ENCODE measurements at regions not wholly inside any gene's neighbourhood (a gene's known extent, or its start where the extent isn't known, plus 50 kb on each side); places are given as distances from the start of the nearest gene placed in this dataset.
"Not testable (repeated sequence)": the region's sequence is repeated elsewhere in the genome, so short reads cannot be mapped to it uniquely, and the experiment has no call there.

DNA sequence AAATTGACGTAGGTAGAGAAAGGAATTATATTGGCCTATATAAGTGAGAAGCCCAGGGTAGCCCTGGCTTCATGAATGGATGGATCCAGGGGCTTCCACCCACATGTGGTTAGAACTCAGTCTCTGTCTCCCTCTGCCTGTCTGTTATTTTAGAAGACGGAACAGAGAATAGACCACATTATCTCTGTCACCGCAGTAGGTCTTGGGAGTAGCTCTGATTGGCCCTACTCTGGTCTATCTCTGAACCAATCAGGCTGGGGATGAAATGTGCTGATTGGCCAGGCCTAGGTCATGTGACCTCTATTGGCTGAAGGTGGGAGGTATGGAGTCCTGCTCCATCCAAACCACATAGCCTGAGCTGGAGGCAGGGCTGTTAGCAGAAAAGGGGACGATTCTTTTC lies 143.0 kb upstream of the PRR23C start:
- H3K9ac ChIP-seq (ENCODE audit: low read length) = no peak overlapping the region
- H2AFZ ChIP-seq (ENCODE audit: insufficient read depth, low read length, poor library complexity) = no peak overlapping the region
- H4K8ac ChIP-seq (ENCODE audit: low read depth, low read length) = no peak overlapping the region
- no peaks in the 10 kb centered on the region for H3K36me3 ChIP-seq (ENCODE audit: control insufficient read depth in 1 of 2, insufficient read depth in 2 of 2, low read length in 2 of 2)
- H3K79me2 ChIP-seq (ENCODE audit: control insufficient read depth, insufficient read depth, low read length, poor library complexity) = no peaks in the 10 kb centered on the region
- no peak overlapping the region for H4K91ac ChIP-seq (ENCODE audit: low read depth, low read length)
- H3K4me1 ChIP-seq (ENCODE audit: control insufficient read depth in 1 of 2, insufficient read depth in 2 of 2, low read length in 2 of 2) = peaks cover 0 to 6% of the 10 kb centered on the region in 2 experiments
- H2AK5ac ChIP-seq (ENCODE audit: low read length) = no peak overlapping the region
- no peaks in the 10 kb centered on the region for H3K27me3 ChIP-seq (ENCODE audit: insufficient read depth, low read length)
- no CpG with 5 or more reads among the region's 4 CpGs for WGBS (ENCODE audit: extremely low coverage, insufficient coverage, insufficient read length)
- H4K12ac ChIP-seq (ENCODE audit: low read depth, low read length) = no peak overlapping the region
- H3K14ac ChIP-seq (ENCODE audit: low read length) = no peak overlapping the region
- no peak overlapping the region for H3K4me2 ChIP-seq (ENCODE audit: low read length)
- no peak overlapping the region for H2BK12ac ChIP-seq (ENCODE audit: low read length)
- no peak overlapping the region for H3K4me3 ChIP-seq (ENCODE audit: low read depth, low read length)
- H3K18ac ChIP-seq (ENCODE audit: low read length) = no peak overlapping the region
- H3K23ac ChIP-seq (ENCODE audit: low read length) = no peak overlapping the region
- H3K4ac ChIP-seq (ENCODE audit: low read depth, low read length) = no peak overlapping the region
- H2BK5ac ChIP-seq (ENCODE audit: low read depth, low read length, poor library complexity) = no peak overlapping the region
- H2BK120ac ChIP-seq (ENCODE audit: insufficient read depth, low read length, poor library complexity) = no peak overlapping the region
- H3K79me1 ChIP-seq (ENCODE audit: low read length) = no peaks in the 10 kb centered on the region
- H3K27ac ChIP-seq (ENCODE audit: low read depth, low read length) = no peak overlapping the region
- no peak for DNase-seq
- no peaks in the 10 kb centered on the region for H3K9me3 ChIP-seq (ENCODE audit: insufficient read depth, low read depth, low read length)

DNA sequence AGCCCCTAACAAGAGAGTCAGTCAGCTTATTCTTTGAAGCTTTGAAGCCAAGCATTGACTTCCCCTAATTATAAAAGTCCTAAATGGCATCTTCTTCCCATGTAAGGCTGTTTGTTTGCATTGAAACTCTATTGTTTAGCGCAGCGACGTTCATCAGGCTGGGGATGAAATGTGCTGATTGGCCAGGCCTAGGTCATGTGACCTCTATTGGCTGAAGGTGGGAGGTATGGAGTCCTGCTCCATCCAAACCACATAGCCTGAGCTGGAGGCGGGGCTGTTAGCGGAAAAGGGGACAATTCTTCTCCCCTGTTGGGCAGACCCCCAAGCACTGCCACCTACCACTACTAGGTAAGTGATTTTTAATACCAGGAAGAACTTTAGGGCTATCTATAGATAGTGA lies 145.3 kb upstream of the PRR23C start:
- Histone ChIP-seq H2BK5ac (ENCODE audit: low read depth, low read length, poor library complexity) (no peak overlapping the region), H3K4me1 (ENCODE audit: control insufficient read depth in 1 of 2, insufficient read depth in 2 of 2, low read length in 2 of 2) (peaks cover 0 to 6% of the 10 kb centered on the region in 2 experiments), H3K14ac (ENCODE audit: low read length) (no peak overlapping the region), H3K4me2 (ENCODE audit: low read length) (no peak overlapping the region), H2BK120ac (ENCODE audit: insufficient read depth, low read length, poor library complexity) (no peak overlapping the region), H4K12ac (ENCODE audit: low read depth, low read length) (no peak overlapping the region), H3K18ac (ENCODE audit: low read length) (no peak overlapping the region), H3K4ac (ENCODE audit: low read depth, low read length) (no peak overlapping the region), H3K79me1 (ENCODE audit: low read length) (no peaks in the 10 kb centered on the region), H3K79me2 (ENCODE audit: control insufficient read depth, insufficient read depth, low read length, poor library complexity) (no peaks in the 10 kb centered on the region), H4K8ac (ENCODE audit: low read depth, low read length) (no peak overlapping the region), H4K91ac (ENCODE audit: low read depth, low read length) (no peak overlapping the region), H3K36me3 (ENCODE audit: control insufficient read depth in 1 of 2, insufficient read depth in 2 of 2, low read length in 2 of 2) (no peaks in the 10 kb centered on the region), H3K4me3 (ENCODE audit: low read depth, low read length) (no peak overlapping the region), H2BK12ac (ENCODE audit: low read length) (no peak overlapping the region), H3K27ac (ENCODE audit: low read depth, low read length) (no peak overlapping the region), H2AFZ (ENCODE audit: insufficient read depth, low read length, poor library complexity) (no peak overlapping the region), H3K23ac (ENCODE audit: low read length) (no peak overlapping the region), H3K9me3 (ENCODE audit: insufficient read depth, low read depth, low read length) (no peaks in the 10 kb centered on the region), H3K27me3 (ENCODE audit: insufficient read depth, low read length) (no peaks in the 10 kb centered on the region), H3K9ac (ENCODE audit: low read length) (no peak overlapping the region), H2AK5ac (ENCODE audit: low read length) (no peak overlapping the region)
- DNase-seq = no peak
- WGBS (ENCODE audit: extremely low coverage, insufficient coverage, insufficient read length) = no CpG with 5 or more reads among the region's 5 CpGs

DNA sequence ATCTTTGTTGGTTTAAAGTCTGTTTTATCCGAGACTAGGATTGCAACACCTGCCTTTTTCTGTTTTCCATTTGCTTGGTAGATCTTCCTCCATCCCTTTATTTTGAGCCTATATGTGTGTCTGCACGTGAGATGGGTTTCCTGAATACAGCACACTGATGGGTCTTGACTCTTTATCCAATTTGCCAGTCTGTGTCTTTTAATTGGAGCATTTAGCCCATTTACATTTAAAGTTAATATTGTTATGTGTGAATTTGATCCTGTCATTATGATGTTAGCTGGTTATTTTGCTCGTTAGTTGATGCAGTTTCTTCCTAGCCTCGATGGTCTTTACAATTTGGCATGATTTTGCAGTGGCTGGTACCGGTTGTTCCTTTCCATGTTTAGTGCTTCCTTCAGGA lies 149.4 kb upstream of the MRPS22 start:
- H2BK5ac ChIP-seq (ENCODE audit: low read depth, low read length, poor library complexity); H3K14ac ChIP-seq (ENCODE audit: low read length); H2AK5ac ChIP-seq (ENCODE audit: low read length); H3K27ac ChIP-seq (ENCODE audit: low read depth, low read length); DNase-seq; H4K12ac ChIP-seq (ENCODE audit: low read depth, low read length); H3K18ac ChIP-seq (ENCODE audit: low read length); H4K91ac ChIP-seq (ENCODE audit: low read depth, low read length); H3K9ac ChIP-seq (ENCODE audit: low read length); H3K9me3 ChIP-seq (ENCODE audit: insufficient read depth, low read depth, low read length); H3K36me3 ChIP-seq (ENCODE audit: control insufficient read depth in 1 of 2, insufficient read depth in 2 of 2, low read length in 2 of 2); H3K23ac ChIP-seq (ENCODE audit: low read length); H3K4me1 ChIP-seq (ENCODE audit: control insufficient read depth in 1 of 2, insufficient read depth in 2 of 2, low read length in 2 of 2); H3K79me2 ChIP-seq (ENCODE audit: control insufficient read depth, insufficient read depth, low read length, poor library complexity); H2BK12ac ChIP-seq (ENCODE audit: low read length); H3K27me3 ChIP-seq (ENCODE audit: insufficient read depth, low read length); H2AFZ ChIP-seq (ENCODE audit: insufficient read depth, low read length, poor library complexity); H3K4me2 ChIP-seq (ENCODE audit: low read length); H4K8ac ChIP-seq (ENCODE audit: low read depth, low read length); H3K79me1 ChIP-seq (ENCODE audit: low read length); H3K4ac ChIP-seq (ENCODE audit: low read depth, low read length); H3K4me3 ChIP-seq (ENCODE audit: low read depth, low read length); H2BK120ac ChIP-seq (ENCODE audit: insufficient read depth, low read length, poor library complexity): not testable (repeated sequence)
- WGBS (ENCODE audit: extremely low coverage, insufficient coverage, insufficient read length) = no CpG with 5 or more reads among the region's 5 CpGs

DNA sequence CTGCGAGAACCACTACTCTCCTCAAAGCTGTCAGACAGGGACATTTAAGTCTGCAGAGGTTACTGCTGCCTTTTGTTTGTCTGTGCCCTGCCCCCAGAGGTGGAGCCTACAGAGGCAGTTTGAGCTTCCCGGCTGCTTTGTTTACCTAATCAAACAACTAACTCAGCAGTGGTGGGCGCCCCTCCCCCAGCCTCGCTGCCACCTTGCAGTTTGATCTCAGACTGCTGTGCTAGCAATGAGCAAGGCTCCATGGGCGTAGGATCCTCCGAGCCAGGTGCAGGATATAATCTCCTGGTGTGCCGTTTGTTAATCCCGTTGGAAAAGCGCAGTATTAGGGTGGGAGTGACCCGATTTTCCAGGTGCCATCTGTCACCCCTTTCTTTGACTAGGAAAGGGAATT lies 147.7 kb upstream of the MRPS22 start:
- H2BK5ac ChIP-seq (ENCODE audit: low read depth, low read length, poor library complexity); H3K4me2 ChIP-seq (ENCODE audit: low read length); H3K9ac ChIP-seq (ENCODE audit: low read length); H3K23ac ChIP-seq (ENCODE audit: low read length); H4K91ac ChIP-seq (ENCODE audit: low read depth, low read length); H4K12ac ChIP-seq (ENCODE audit: low read depth, low read length); H3K27me3 ChIP-seq (ENCODE audit: insufficient read depth, low read length); H3K18ac ChIP-seq (ENCODE audit: low read length); H3K36me3 ChIP-seq (ENCODE audit: control insufficient read depth in 1 of 2, insufficient read depth in 2 of 2, low read length in 2 of 2); H3K4ac ChIP-seq (ENCODE audit: low read depth, low read length); H3K14ac ChIP-seq (ENCODE audit: low read length); H3K79me1 ChIP-seq (ENCODE audit: low read length); H3K4me3 ChIP-seq (ENCODE audit: low read depth, low read length); H3K27ac ChIP-seq (ENCODE audit: low read depth, low read length); H2BK12ac ChIP-seq (ENCODE audit: low read length); H4K8ac ChIP-seq (ENCODE audit: low read depth, low read length); H2AFZ ChIP-seq (ENCODE audit: insufficient read depth, low read length, poor library complexity); H3K79me2 ChIP-seq (ENCODE audit: control insufficient read depth, insufficient read depth, low read length, poor library complexity); H2AK5ac ChIP-seq (ENCODE audit: low read length); H3K4me1 ChIP-seq (ENCODE audit: control insufficient read depth in 1 of 2, insufficient read depth in 2 of 2, low read length in 2 of 2); H2BK120ac ChIP-seq (ENCODE audit: insufficient read depth, low read length, poor library complexity); H3K9me3 ChIP-seq (ENCODE audit: insufficient read depth, low read depth, low read length); DNase-seq: not testable (repeated sequence)
- WGBS (ENCODE audit: extremely low coverage, insufficient coverage, insufficient read length) = no CpG with 5 or more reads among the region's 10 CpGs
